Lower lobe of right lung (tissue), 2 donors: ENCODE measurements at regions not wholly inside any gene's neighbourhood (a gene's known extent, or its start where the extent isn't known, plus 50 kb on each side); places are given as distances from the start of the nearest gene placed in this dataset.

ENCODE experiments used
- ATAC-seq, 2 donors: fragments of 200-7000 bp; cut with Tn5 transposase; one replicate each; pipeline ENCODE4 v1.9.1; 2020 to 2022; ENCODE audit warnings: mild to moderate bottlenecking in 2 of 2, moderate library complexity in 2 of 2
- DNase-seq: peaks from one replicate; pipeline ENCODE4 v3.0.0-alpha.2; 2020
- H3K27ac ChIP-seq: fragments of 200-600 bp; one replicate; pipeline ENCODE4 v1.8.0; 2022
- H3K27me3 ChIP-seq: fragments of 200-600 bp; one replicate; pipeline ENCODE4 v1.8.0; 2022; ENCODE audit warnings: low read depth
- H3K36me3 ChIP-seq: fragments of 200-600 bp; one replicate; pipeline ENCODE4 v1.8.0; 2022; ENCODE audit warnings: mild to moderate bottlenecking
- H3K4me1 ChIP-seq: fragments of 200-600 bp; one replicate; pipeline ENCODE4 v1.8.0; 2022
- H3K4me3 ChIP-seq: fragments of 200-600 bp; one replicate; pipeline ENCODE4 v1.8.0; 2022; ENCODE audit warnings: mild to moderate bottlenecking
- H3K9me3 ChIP-seq: fragments of 200-600 bp; one replicate; pipeline ENCODE4 v1.8.0; 2022
- CTCF ChIP-seq: fragments of 200-600 bp; IDR thresholded peaks from one replicate; pipeline ENCODE4 v1.8.0; 2022; ENCODE audit warnings: antibody characterized with exemption, mild to moderate bottlenecking
- intact Hi-C: fragments of 100-400 bp; cut with DNase I; formaldehyde crosslinking; loops from one replicate; pipeline ENCODE4 v1.11.0; 2022
- donor health status: DM: no; HTN: yes; CAD: no; lungs with severe emphysema.

- ATAC-seq = no peak
- intact Hi-C loops = no loop called here
- Histone ChIP-seq H3K4me1 (no peaks in the 10 kb centered on the region), H3K4me3 (no peak overlapping the region), H3K36me3 (no peaks in the 10 kb centered on the region), H3K9me3 (no peaks in the 10 kb centered on the region), H3K27ac (no peak overlapping the region), H3K27me3 (no peaks in the 10 kb centered on the region)
- TF ChIP-seq CTCF = no peak
- DNase-seq = no peak
These were observed 103.8 kb upstream of the ATP6AP2 start for GRCh38 chrX:40476958-40477357.

GRCh38 chrX:40474645-40475044, 106.1 kb upstream of the ATP6AP2 start:
- Histone ChIP-seq H3K9me3 (no peaks in the 10 kb centered on the region), H3K4me3 (no peak overlapping the region), H3K27me3 (no peaks in the 10 kb centered on the region), H3K27ac (no peak overlapping the region), H3K4me1 (peaks cover 5% of the 10 kb centered on the region), H3K36me3 (no peaks in the 10 kb centered on the region)
- no peak for ATAC-seq
- TF ChIP-seq CTCF = no peak
- intact Hi-C loops = no loop called here
- no peak for DNase-seq

GRCh38 chrX:40474205-40474626, 106.6 kb upstream of the ATP6AP2 start:
- peak; percentile 77 to 85 for ATAC-seq
- Histone ChIP-seq H3K4me1 (peaks cover 5% of the 10 kb centered on the region), H3K27me3 (no peaks in the 10 kb centered on the region), H3K4me3 (no peak overlapping the region), H3K9me3 (no peaks in the 10 kb centered on the region), H3K36me3 (no peaks in the 10 kb centered on the region), H3K27ac (no peak overlapping the region)
- no peak for TF ChIP-seq CTCF
- DNase-seq = peak; percentile 54
- intact Hi-C loops = no loop called here

- no peaks in the 10 kb centered on the region for H3K9me3 ChIP-seq
- H3K4me1 ChIP-seq = peaks cover 7% of the 10 kb centered on the region
- DNase-seq = no peak
- H3K36me3 ChIP-seq = no peaks in the 10 kb centered on the region
- TF ChIP-seq CTCF = no peak
- H3K27me3 ChIP-seq = no peaks in the 10 kb centered on the region
- ATAC-seq = no peak
- intact Hi-C loops = no loop called here
- H3K27ac ChIP-seq = no peak overlapping the region
- H3K4me3 ChIP-seq = no peak overlapping the region
These were observed 107.1 kb upstream of the ATP6AP2 start for GRCh38 chrX:40473460-40474204.

- TF ChIP-seq CTCF = peak; percentile 8
- H3K36me3 ChIP-seq = no peaks in the 10 kb centered on the region
- no peak overlapping the region for H3K27ac ChIP-seq
- H3K27me3 ChIP-seq = no peaks in the 10 kb centered on the region
- H3K9me3 ChIP-seq = no peaks in the 10 kb centered on the region
- ATAC-seq = peak; percentile 68 to 74
- DNase-seq = peak; percentile 37
- peak overlapping the region; percentile 3 for H3K4me3 ChIP-seq
- H3K4me1 ChIP-seq = peaks cover 10% of the 10 kb centered on the region
- intact Hi-C loops = no loop called here
These were observed 108.7 kb upstream of the ATP6AP2 start for GRCh38 chrX:40471965-40472648.
